NCI-H2029 (cell line): ENCODE measurements at regions not wholly inside any gene's neighbourhood (a gene's known extent, or its start where the extent isn't known, plus 50 kb on each side); places are given as distances from the start of the nearest gene placed in this dataset.

Experiments
- DNase-seq: peaks from one replicate; lab custom pipeline; 2025; lab: John Stamatoyannopoulos, UW

DNA sequence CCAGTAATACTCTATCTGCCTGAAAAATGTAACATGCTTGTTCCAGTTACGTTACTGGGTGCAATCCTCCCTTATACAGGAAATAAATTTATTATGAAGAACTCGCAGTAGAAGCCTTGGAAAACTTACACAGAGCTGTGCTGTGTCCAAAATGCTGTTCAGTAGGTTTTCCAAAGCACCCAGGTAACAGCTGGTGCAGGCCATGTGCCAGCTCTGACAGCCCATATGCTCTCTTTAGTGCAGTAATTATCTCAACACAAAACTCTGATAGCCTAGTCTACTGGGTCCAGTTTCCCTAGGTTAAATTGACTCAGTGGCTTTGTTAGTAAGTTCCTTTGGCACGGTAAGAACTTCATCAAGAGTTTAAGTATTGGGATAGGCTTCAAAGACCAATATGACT, 120.7 kb upstream of the OBI1 start:
- DNase-seq: no peak

DNA sequence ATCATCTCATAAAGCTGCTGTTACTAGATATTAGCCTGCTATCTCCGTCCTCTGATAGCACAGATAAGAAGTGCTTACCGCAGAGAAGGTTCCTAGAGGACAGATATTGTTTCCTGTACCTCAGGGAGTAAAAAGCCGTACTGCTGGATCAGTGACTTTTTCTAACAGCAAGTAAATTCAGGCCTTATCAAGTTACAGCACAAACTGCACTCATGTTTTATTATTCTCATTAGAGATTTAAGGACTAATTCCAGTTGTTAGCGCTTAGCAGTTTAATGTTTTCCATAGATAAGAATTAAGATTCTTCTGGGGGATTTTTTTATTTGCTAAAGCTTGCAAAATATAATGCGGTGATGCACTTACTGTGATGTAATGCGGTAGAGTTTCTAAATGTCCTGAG, 119.0 kb upstream of the OBI1 start:
- DNase-seq: no peak

DNA sequence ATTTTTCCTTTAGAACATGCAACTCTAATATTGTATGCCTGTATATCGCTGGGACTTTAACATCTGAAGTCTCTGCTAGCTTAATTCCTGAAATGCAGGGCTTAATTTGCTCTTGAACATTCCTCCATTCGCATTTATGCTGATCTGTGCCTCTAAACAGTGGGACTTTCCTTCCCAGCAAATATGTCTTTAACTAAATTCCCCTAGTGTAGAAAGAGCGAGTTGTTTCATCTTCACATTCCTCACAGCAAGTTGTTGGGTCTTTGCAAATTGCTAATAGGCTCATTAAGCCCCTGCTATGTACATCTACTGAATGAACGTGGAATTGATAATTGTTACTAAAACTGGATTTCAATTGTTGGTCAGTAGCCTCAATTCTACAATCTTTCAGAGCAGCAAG, 118.4 kb upstream of the OBI1 start:
- DNase-seq: no peak

DNA sequence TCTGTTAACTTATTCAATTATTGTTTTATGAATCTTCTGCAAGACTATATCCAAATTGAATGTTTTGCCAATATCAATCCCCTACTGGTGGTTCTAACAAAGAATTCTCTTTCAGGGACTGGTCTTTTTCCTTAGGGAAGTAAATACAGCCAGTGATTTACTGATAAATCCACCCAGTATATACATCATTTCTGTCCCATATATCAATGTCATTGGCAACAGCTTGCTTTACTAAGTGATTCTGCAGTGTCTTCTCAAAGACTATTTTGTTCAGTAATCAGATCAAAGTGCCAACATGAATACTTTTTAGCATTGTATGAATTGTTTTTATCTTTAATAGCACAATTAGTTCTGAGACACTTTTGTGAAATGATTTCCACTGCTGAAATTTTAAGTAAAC, 114.0 kb upstream of the OBI1 start:
- DNase-seq: no peak

DNA sequence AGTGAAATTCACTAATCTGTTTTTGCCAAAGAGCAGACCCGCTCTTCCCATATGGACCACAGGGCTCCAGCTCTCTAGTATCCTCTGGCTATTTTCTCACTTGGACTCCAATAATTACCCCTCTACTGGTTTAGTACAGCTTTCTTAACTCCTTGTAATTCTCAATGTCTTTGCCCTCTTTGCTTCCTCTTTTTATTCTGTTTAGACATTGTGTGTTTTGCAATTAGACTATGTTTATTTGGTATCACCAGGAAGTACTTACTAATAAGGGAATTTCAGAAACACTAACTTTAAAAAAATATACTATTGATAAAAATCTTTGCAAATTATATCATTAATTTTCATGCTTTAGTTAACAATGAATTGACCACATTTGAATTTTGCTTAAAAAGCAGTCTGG, 111.6 kb upstream of the OBI1 start:
- no peak for DNase-seq

DNA sequence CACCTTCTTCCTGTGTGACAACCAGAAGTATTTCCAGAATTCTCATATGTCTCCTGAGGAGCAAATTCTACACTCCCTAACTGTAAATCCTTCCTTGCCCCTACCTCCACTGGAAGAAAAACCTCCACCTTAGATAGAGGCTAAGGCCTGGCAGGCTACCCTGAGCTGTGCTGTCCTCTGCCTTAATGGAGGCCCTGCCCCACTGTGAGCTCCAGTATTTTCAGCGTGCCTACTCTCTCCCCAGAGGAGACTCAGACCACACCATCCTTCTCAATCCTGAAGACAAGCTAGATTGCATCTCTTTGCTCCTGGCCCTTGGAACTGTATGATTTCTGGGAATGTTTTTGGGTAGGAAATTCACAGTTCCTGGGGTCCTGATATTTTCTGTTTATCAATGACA, 110.0 kb upstream of the OBI1 start:
- DNase-seq: no peak

DNA sequence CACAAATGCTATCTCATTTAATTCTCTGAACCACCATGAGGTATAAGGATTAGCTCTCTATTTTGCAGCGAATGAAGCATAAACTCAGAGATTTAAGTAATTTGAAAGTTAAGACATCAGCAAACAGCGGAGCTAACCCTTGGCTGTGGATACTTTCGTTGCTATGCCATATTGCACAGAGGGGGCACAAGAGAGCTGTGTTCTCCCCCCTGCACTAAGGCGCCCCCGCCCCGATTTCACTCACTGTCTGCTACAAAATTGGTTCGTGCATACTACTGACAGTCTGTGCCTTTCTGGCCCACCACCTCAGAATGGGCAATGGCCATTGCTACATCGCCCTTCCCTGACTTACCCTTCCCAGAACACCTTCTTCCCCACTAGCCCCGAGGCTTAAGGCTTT, 105.7 kb upstream of the OBI1 start:
- DNase-seq: no peak

DNA sequence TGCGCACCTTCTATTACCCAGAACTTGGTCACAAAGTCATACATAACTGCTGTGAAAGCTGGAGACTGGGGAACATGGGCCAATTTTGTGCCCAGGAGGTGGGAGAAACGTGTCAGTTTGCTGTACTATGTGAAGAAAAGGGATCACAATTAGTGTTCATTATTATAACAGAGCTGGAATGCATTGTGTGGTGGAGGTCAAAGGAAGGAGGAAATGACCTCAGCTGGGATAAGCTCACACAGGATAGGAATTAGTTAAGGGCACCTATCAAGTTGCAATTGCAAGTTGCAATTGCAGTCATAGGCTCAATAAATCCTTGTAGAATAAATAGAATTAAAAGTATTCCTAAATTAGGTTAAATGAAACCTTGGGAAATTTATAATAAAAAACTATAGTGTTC, 103.9 kb upstream of the OBI1 start:
- DNase-seq: no peak

DNA sequence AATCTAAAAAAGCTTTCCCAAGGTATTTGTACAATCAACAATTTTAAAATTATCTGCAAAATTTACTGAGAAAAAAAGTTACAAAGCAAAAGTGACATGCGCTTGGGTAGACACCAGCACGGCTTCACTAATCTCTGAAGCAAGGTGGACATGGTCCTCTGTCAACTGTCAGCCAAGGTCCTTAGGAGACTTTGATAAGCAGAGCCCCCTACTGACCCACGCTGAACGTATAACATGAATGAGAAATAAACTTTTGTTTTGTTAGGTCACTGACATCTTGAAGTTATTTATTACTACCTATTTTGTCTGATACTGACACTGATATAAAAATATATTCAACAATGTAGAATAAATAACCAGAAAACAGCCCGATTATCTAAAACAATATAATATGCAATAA, 100.7 kb upstream of the OBI1 start:
- no peak for DNase-seq

DNA sequence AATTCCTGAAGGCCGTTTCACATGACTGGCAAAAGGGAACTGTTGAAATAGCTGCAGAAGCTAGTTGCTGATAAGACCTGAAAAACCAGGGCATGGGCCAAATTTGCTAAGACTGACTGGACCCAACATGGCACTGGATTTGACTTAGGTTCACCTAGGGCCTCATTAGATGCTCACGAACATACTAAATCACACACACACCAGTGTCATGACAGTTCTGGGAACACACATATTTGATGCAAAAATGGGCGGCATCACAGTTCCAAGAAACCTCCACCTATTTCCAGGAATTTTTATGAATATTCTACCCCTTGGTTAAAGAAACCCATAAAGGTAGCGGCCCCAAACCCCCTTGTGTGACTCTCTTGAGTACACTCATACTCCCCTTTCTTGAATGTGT, 99.6 kb upstream of the OBI1 start:
- DNase-seq: no peak

DNA sequence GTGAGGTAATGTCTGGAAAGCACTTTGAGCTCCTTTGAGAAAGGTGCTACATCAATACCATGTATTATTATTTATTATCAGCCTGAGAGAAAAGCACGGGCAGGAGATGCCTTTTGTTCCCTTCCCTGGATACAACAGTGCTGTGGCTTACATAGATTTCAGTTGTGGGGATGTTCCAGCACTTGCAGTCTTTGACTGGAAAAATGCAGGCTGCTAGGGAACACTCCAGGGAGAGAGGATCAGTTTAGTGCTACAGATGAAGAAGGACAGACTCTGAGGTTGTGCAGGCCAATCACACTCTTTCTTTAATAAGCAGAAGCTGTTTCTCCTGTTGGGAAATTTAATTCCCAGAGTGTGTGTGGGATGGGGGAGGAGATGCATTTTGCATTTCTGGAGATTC, 94.5 kb upstream of the OBI1 start:
- DNase-seq: no peak

DNA sequence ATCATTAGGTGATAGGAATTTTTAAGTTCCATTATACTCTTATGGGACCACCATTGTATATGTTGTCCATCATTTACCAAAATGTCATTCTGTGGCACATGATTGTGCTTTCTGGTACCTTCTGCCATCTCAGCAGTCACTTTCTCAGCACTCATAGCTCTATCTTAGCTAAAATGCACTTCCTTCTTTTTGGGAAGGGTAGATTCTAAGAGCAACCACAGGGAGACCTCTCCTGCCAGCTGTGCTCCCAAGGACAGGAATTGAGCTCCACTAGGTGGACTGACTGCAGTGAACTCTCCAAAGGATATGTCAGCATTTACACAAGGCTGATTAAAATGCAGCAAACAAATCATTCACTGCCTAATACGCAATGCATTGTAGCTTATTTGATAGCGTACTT, 91.8 kb upstream of the OBI1 start:
- DNase-seq: no peak

DNA sequence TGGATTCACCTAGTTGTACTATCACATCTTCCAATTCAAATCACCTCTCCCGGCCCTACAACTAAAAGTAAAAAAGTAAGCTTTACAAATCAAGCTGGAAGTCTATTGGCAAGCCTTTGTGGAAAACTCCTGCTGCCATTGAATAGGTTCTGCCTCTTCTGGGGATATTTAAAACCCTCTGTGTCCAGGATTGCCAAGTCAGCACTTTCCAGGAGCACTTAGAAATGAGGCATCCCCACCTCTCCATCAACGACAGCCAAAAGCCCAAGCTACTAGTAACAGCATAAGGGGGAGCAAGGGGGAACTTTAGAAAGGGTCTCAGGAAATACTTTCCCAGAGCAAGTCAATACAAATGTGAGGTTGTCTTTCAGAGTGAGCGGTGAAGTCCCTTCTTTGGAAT, 85.0 kb upstream of the OBI1 start:
- DNase-seq: no peak

DNA sequence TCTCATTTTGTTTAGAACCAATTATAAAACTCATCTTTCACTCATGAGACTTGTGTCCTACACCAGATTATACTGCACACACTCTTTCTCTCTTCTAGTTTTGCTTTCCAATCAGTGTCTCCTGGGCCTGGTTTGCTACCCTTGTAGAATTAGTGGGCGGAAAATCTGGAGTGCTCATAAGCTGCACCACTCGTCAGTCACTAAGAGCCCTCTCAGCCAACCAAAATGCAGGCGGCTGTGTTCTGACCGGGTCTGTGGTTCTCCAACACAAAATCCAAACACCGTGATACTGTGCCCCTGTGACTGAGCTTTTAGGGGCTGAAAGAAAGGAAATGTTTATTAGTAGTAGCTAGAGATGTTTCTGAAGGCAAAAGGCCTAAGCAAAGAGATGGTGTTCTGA, 83.7 kb upstream of the OBI1 start:
- no peak for DNase-seq

DNA sequence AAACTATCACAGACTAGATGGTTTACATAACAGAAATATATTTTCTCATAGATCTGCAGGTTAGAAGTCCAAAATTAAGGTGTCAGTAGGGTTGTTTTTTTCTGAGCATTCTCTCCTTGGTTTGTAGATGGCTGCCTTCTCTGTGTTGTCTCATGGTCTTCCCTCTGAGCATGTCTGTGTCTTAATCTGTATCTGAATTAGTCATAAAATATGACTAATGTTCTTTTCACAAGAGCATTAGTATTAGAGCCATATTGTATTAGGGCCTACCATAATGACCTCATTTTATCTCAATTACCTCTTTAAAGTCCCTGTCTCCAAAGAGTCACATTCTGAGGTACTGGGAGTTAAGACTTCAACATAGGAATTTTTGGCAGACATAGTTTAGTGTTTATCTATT, 77.2 kb upstream of the OBI1 start:
- no peak for DNase-seq

DNA sequence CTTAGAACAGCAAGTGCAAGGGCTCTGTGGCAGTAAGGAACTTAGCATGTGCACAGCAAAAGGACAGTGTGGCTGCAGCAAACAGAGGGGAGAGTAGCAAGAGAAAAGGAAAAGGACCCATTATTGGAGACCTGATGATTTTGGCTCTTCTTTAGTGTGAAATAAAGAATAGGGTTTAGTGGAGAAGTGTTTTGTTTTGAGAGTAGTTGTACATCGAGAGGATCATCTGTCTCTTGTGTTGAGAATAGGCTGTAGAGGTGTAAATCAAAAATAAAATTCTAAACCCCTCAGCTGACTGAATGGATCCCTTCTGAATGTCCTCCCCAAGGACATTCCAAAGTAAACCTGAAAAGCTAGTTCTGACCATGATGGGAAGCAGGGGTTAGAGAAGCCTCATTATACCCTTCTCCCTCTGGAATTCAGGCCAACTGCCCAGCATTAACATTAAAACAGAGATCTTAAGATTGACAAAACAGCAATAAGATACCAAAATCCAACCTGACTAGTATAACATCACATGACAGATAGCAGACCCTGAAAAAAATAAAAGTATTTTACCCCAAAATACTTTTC, 73.6 kb upstream of the OBI1 start:
- DNase-seq: no peak

DNA sequence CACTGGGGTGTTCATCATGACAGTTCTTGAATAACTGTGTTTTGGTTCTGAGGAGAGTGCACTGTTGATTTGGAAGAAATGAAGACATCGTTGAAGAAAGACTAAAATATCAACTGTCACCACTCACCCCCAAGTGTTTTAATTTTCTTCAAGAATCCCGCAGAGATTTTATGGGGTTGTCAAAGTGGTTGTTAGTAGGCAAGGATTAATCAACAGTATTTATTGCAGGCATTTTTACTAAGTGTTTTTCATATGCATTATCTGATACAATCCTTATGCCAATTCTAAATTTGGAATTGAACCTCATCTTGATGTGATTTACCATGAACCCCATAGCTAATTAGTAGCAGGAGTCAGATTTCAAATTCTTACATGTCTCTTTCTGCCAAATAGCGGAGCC, 63.7 kb upstream of the OBI1 start:
- no peak for DNase-seq

DNA sequence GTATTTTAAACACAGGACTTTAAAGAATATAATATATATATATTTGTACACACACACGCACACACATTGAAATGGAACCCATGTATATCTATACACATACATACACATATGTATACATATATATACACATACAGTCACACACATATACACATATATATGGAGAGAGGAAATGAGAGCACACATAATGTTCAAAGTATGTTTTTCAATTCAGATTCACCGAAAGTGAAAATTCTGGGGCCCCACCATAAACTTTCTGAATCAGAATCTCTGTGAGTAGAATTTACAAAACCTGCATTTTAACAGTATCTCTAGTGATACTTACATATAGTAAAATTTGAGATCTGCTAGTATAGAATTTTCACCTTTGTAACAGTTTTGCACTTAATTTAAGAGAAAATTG, 60.4 kb upstream of the OBI1 start:
- DNase-seq: no peak

DNA sequence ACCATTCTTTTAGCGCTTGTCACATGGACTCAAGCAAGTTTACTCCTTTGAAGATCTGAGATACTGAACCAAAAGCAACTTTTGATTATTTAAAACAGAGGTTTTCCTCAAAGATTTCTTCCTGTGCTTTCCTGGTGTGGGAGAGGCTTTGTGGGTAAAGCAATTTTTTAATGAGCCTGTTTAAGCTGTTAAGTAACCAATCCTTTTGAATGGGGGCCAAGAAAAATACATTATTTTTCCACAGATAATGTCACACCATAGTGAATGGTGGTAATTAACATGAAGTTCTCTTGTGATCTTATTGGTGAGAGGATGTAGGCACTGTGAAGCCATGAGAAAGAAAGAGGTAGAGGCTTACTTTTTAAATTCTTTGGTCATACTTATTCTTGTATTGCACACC, 55.8 kb upstream of the OBI1 start:
- no peak for DNase-seq

DNA sequence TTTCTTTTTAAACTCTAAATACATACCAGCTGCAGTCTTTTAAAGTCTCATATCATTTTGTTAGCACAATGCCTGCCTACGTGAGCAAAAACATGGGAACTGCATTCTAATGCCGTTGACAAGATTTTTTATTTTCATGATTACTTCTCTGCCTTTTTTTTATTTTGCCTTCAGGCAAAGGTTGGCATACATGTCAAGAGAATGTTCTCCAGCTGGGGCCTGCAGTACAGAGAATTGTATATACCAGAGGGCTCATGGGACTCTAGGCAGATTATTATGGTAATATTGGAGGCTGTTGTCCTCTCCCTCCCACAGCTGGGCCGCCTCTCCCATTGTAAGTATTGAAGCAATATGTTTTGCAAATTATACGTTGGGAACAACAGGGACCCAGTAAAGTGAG, 53.9 kb upstream of the OBI1 start:
- DNase-seq: no peak

DNA sequence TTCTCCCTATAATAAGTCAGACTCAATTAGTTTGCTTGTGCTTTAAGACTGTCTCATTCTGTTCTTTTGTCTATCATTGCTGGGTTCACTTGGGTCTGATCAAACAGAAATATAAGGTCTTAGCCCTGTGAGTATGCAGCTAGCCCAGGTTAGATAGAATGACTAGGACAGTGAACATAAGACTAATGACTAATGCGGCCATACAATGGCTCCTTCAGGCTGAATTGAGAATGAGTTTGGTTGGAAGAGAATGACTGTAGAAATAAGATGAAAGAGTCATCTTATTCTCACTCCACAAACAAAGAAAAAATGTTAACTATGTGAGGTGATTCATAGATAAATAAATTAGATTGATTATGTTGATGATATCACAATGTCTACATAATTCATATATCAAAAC, 50.1 kb upstream of the OBI1 start:
- DNase-seq: no peak
